ENCODE measurements at regions not wholly inside any gene's neighbourhood (a gene's known extent, or its start where the extent isn't known, plus 50 kb on each side); places are given as distances from the start of the nearest gene placed in this dataset.

DNA sequence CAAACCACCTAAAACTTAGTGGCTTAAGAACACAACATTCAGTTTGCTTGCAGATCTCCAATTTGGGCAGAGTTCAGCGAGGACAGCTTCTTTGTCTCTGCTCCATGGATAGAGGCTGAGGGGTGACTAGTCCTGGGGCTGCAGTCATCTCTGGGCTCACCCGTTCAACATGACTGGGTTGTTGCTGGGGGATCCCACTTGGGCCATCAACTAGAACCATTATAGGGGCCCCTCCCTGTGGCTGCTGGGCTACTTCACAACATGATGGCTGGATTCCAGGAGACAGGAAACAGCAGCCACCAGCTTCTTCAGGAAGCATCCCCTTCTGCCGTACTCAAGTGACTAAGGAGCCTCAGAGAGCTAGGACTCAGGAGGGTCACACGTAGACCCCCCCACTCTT, 140.9 kb downstream of the RHOU start:
- Mint-ChIP-seq H3K9me3 (peaks cover 0 to 2% (median 0%) of the 10 kb centered on the region in 7 donors), H3K4me3 (no peak overlapping the region), H3K36me3 (peaks cover 0 to 6% of the 10 kb centered on the region in 2 donors), H3K4me1 (peaks cover 2% of the 10 kb centered on the region), H3K27ac (peak overlapping the region in 1 of 7 donors; percentile 45), H3K27me3 (ENCODE audit: low read depth in 3 of 3) (peaks cover 0 to 2% (median 0%) of the 10 kb centered on the region in 3 donors)
- Histone ChIP-seq H3K9ac (ENCODE audit: insufficient read depth, low read length, poor library complexity, severe bottlenecking) (no peak overlapping the region), H3K4me1 (ENCODE audit: control insufficient read depth in 1 of 2, insufficient read depth in 2 of 2, low read length in 2 of 2) (no peaks in the 10 kb centered on the region), H2AFZ (ENCODE audit: insufficient read depth, low read depth, low read length, poor library complexity, severe bottlenecking) (no peak overlapping the region), H3K27me3 (ENCODE audit: control insufficient read depth in 2 of 2, insufficient read depth in 2 of 2, low read length in 2 of 2) (no peaks in the 10 kb centered on the region), H3K36me3 (replicated peaks in 1 of 2; ENCODE audit: control insufficient read depth in 1 of 2, insufficient read depth in 2 of 2, low read length in 2 of 2) (no peaks in the 10 kb centered on the region), H3K27ac (ENCODE audit: low read depth in 1 of 2, low read length in 2 of 2) (no peak overlapping the region), H3K9me3 (replicated peaks in 1 of 2; ENCODE audit: control insufficient read depth in 1 of 2, insufficient read depth in 1 of 2, low read length in 2 of 2) (no peaks in the 10 kb centered on the region), H3K79me2 (ENCODE audit: insufficient read depth, low read length) (no peaks in the 10 kb centered on the region), H3K4me2 (replicated peaks; ENCODE audit: extremely low read depth, low read length, poor library complexity, severe bottlenecking) (no peak overlapping the region), H4K20me1 (ENCODE audit: insufficient read depth, low read length) (no peaks in the 10 kb centered on the region), H3K4me3 (replicated peaks in 1 of 3; ENCODE audit: low read depth in 2 of 3, low read length in 3 of 3) (no peak overlapping the region)
- intact Hi-C loops (cut with micrococcal nuclease): no loop called here
- WGBS (ENCODE audit: insufficient coverage): 100% methylated on average over 2 of the region's 4 CpGs
- TF ChIP-seq CTCF (IDR thresholded peaks at IDR 0.05): no peak
- no peak for DNase-seq

DNA sequence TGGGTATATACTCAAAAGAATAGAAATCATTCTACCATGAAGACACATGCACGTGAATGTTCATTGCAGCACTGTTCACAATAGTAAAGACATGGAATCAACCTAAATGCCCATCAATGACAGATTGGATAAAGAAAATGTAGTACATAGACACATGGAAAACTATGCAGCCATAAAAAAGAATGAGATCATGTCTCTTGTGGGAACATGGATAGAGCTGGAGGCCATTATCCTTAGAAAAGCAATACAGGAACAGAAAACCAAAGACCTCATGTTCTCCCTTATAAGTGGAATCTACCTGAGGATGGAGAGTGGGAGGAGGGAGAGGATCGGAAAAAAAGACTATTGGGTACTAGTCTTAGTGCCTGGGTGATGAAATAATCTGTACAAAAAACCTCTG, 143.9 kb downstream of the RHOU start:
- no CpG with 5 or more reads among the region's 2 CpGs for WGBS (ENCODE audit: insufficient coverage)
- H3K4me3 Mint-ChIP-seq: no peak overlapping the region
- H3K27me3 Mint-ChIP-seq (ENCODE audit: low read depth in 3 of 3): peaks cover 0 to 2% (median 0%) of the 10 kb centered on the region in 3 donors

More for the DNA sequence above, 143.9 kb downstream of the RHOU start:
- H3K9ac ChIP-seq (ENCODE audit: insufficient read depth, low read length, poor library complexity, severe bottlenecking): no peak overlapping the region
- no peaks in the 10 kb centered on the region for H3K4me1 ChIP-seq (ENCODE audit: control insufficient read depth in 1 of 2, insufficient read depth in 2 of 2, low read length in 2 of 2)
- no peaks in the 10 kb centered on the region for H3K36me3 ChIP-seq (replicated peaks in 1 of 2; ENCODE audit: control insufficient read depth in 1 of 2, insufficient read depth in 2 of 2, low read length in 2 of 2)
- peaks cover 0 to 6% of the 10 kb centered on the region in 2 donors for H3K36me3 Mint-ChIP-seq
- intact Hi-C loops (cut with micrococcal nuclease): no loop called here
- no peak overlapping the region for H3K27ac ChIP-seq (ENCODE audit: low read depth in 1 of 2, low read length in 2 of 2)
- H3K4me1 Mint-ChIP-seq: peaks cover 2% of the 10 kb centered on the region
- no peak for DNase-seq
- no peak overlapping the region for H3K4me3 ChIP-seq (replicated peaks in 1 of 3; ENCODE audit: low read depth in 2 of 3, low read length in 3 of 3)
- no peak overlapping the region for H3K4me2 ChIP-seq (replicated peaks; ENCODE audit: extremely low read depth, low read length, poor library complexity, severe bottlenecking)
- peaks cover 2 to 12% (median 5%) of the 10 kb centered on the region in 7 donors for H3K9me3 Mint-ChIP-seq
- no peaks in the 10 kb centered on the region for H4K20me1 ChIP-seq (ENCODE audit: insufficient read depth, low read length)
- no peaks in the 10 kb centered on the region for H3K79me2 ChIP-seq (ENCODE audit: insufficient read depth, low read length)
- no peak overlapping the region for H3K27ac Mint-ChIP-seq
- peaks cover 0 to 6% of the 10 kb centered on the region in 2 donors for H3K9me3 ChIP-seq (replicated peaks in 1 of 2; ENCODE audit: control insufficient read depth in 1 of 2, insufficient read depth in 1 of 2, low read length in 2 of 2)
- TF ChIP-seq CTCF (IDR thresholded peaks at IDR 0.05): no peak
- no peaks in the 10 kb centered on the region for H3K27me3 ChIP-seq (ENCODE audit: control insufficient read depth in 2 of 2, insufficient read depth in 2 of 2, low read length in 2 of 2)
- no peak overlapping the region for H2AFZ ChIP-seq (ENCODE audit: insufficient read depth, low read depth, low read length, poor library complexity, severe bottlenecking)

Measured in CD14-positive monocyte (primary cell).